H9 (cell line): ENCODE measurements at regions not wholly inside any gene's neighbourhood (a gene's known extent, or its start where the extent isn't known, plus 50 kb on each side); places are given as distances from the start of the nearest gene placed in this dataset.

Source experiments
- DNase-seq: peaks from one replicate; pipeline ENCODE4 v3.0.0-alpha.2; 2017
- H2AFZ ChIP-seq: one replicate; pipeline ENCODE4 v1.6.1; 2013; ENCODE audit warnings: mild to moderate bottlenecking, low read length, control low read depth, moderate library complexity
- H2AK5ac ChIP-seq: 2 replicates; pipeline ENCODE4 v1.6.1; 2013; ENCODE audit warnings: low read length, control low read depth, mixed read lengths; ENCODE audit not compliant: insufficient read length
- H2BK120ac ChIP-seq: one replicate; pipeline ENCODE4 v1.6.1; 2013; ENCODE audit warnings: low read depth, mild to moderate bottlenecking, low read length, control low read depth, inconsistent platforms; ENCODE audit not compliant: poor library complexity, severe bottlenecking
- H2BK12ac ChIP-seq: 2 replicates; pipeline ENCODE4 v1.6.1; 2013; ENCODE audit warnings: low read length, control low read depth, mixed read lengths, low read depth; ENCODE audit not compliant: insufficient read length
- H2BK15ac ChIP-seq: 2 replicates; pipeline ENCODE4 v1.6.1; 2013; ENCODE audit warnings: low read depth, low read length, control low read depth
- H2BK20ac ChIP-seq: one replicate; pipeline ENCODE4 v1.6.1; 2013; ENCODE audit warnings: low read depth, mild to moderate bottlenecking, low read length, control low read depth, inconsistent platforms; ENCODE audit not compliant: poor library complexity, severe bottlenecking
- H2BK5ac ChIP-seq: 2 replicates; pipeline ENCODE4 v1.6.1; 2013; ENCODE audit warnings: low read length, control low read depth, mixed read lengths; ENCODE audit not compliant: insufficient read length
- H3K14ac ChIP-seq: 2 replicates; pipeline ENCODE4 v1.6.1; 2013; ENCODE audit warnings: low read length, control low read depth; ENCODE audit not compliant: insufficient read depth
- H3K18ac ChIP-seq: 2 replicates; pipeline ENCODE4 v1.6.1; 2013; ENCODE audit warnings: low read depth, mild to moderate bottlenecking, mixed read lengths, low read length, control low read depth; ENCODE audit not compliant: insufficient read length
- H3K23ac ChIP-seq: 2 replicates; pipeline ENCODE4 v1.6.1; 2013; ENCODE audit warnings: low read length, control low read depth, mixed read lengths, low read depth; ENCODE audit not compliant: insufficient read length
- H3K23me2 ChIP-seq: 2 replicates; pipeline ENCODE4 v1.6.1; 2013; ENCODE audit warnings: low read depth, mild to moderate bottlenecking, mixed read lengths, low read length, control low read depth; ENCODE audit not compliant: insufficient read length, poor library complexity, severe bottlenecking
- H3K27ac ChIP-seq: 2 replicates; pipeline ENCODE4 v1.5.1; 2013; ENCODE audit warnings: low read length, control low read depth, mixed read lengths, low read depth; ENCODE audit not compliant: insufficient read length
- H3K27me3 ChIP-seq: 2 replicates; pipeline ENCODE4 v1.6.1; 2013; ENCODE audit warnings: low read length, control low read depth, inconsistent platforms; ENCODE audit not compliant: insufficient read depth
- H3K4ac ChIP-seq: 2 replicates; pipeline ENCODE4 v1.6.1; 2013; ENCODE audit warnings: low read depth, mild to moderate bottlenecking, control low read depth, inconsistent platforms, low read length, moderate library complexity
- H3K4me1 ChIP-seq: 2 replicates; pipeline ENCODE4 v1.6.1; 2013; ENCODE audit warnings: low read length, control low read depth, inconsistent platforms; ENCODE audit not compliant: insufficient read depth
- H3K4me2 ChIP-seq: 2 replicates; pipeline ENCODE4 v1.6.1; 2013; ENCODE audit warnings: low read length, control low read depth, mixed read lengths; ENCODE audit not compliant: insufficient read length, insufficient read depth
- H3K56ac ChIP-seq: 2 replicates; pipeline ENCODE4 v1.6.1; 2013; ENCODE audit warnings: low read depth, mild to moderate bottlenecking, mixed read lengths, low read length, control low read depth; ENCODE audit not compliant: insufficient read length
- H3K79me1 ChIP-seq: 2 replicates; pipeline ENCODE4 v1.6.1; 2013; ENCODE audit warnings: low read depth, mild to moderate bottlenecking, moderate library complexity, low read length, control low read depth, inconsistent platforms; ENCODE audit not compliant: insufficient read depth, poor library complexity, severe bottlenecking
- H3K79me2 ChIP-seq: 2 replicates; pipeline ENCODE4 v1.6.1; 2013; ENCODE audit warnings: low read length, control low read depth, inconsistent platforms; ENCODE audit not compliant: insufficient read depth
- H3K9ac ChIP-seq: 2 replicates; pipeline ENCODE4 v1.6.1; 2013; ENCODE audit warnings: low read length, control low read depth, mixed read lengths; ENCODE audit not compliant: insufficient read length; ENCODE audit errors: extremely low read depth
- H3K9me3 ChIP-seq: one replicate; pipeline ENCODE4 v1.6.1; 2013; ENCODE audit warnings: low read depth, low read length, inconsistent platforms; ENCODE audit not compliant: control insufficient read depth
- H3T11ph ChIP-seq: one replicate; pipeline ENCODE4 v1.6.1; 2013; ENCODE audit warnings: mild to moderate bottlenecking, low read length, control low read depth, inconsistent platforms
- H4K20me1 ChIP-seq: one replicate; pipeline ENCODE4 v1.6.1; 2013; ENCODE audit not compliant: control insufficient read depth, insufficient read length, insufficient read depth
- H4K5ac ChIP-seq: 2 replicates; pipeline ENCODE4 v1.6.1; 2013; ENCODE audit warnings: low read depth, mild to moderate bottlenecking, mixed read lengths, low read length, control low read depth; ENCODE audit not compliant: insufficient read length
- H4K8ac ChIP-seq: replicated peaks from 2 replicates; pipeline ENCODE4 v1.6.1; 2013; ENCODE audit warnings: low read length, control low read depth, mixed read lengths, low read depth; ENCODE audit not compliant: insufficient read length
- H4K91ac ChIP-seq: 2 replicates; pipeline ENCODE4 v1.6.1; 2013; ENCODE audit warnings: low read depth, mild to moderate bottlenecking, moderate library complexity, mixed read lengths, low read length, control low read depth; ENCODE audit not compliant: insufficient read length
- H3K27ac Mint-ChIP-seq, 3 experiments: 2 replicates in 2 of 3; 3 replicates in 1 of 3; pipeline ENCODE4 v1.8.0; 2020 to 2021; ENCODE audit warnings: mixed read lengths in 3 of 3, mild to moderate bottlenecking in 1 of 3, moderate library complexity in 1 of 3
- H3K27me3 Mint-ChIP-seq: 2 replicates; pipeline ENCODE4 v1.8.0; 2021; ENCODE audit warnings: low read depth, mild to moderate bottlenecking, moderate library complexity, mixed read lengths
- H3K36me3 Mint-ChIP-seq, 3 experiments: 2 replicates in 2 of 3; 3 replicates in 1 of 3; pipeline ENCODE4 v1.8.0; 2020 to 2021; ENCODE audit warnings: low read depth in 3 of 3, mixed read lengths in 3 of 3; ENCODE audit not compliant: insufficient read depth in 1 of 3
- H3K4me1 Mint-ChIP-seq, 2 experiments: 2 replicates each; pipeline ENCODE4 v1.8.0; 2020; ENCODE audit warnings: mixed read lengths in 2 of 2
- H3K4me3 Mint-ChIP-seq, 2 experiments: 2 replicates in 1 of 2; 3 replicates in 1 of 2; pipeline ENCODE4 v1.8.0; 2020 to 2021; ENCODE audit warnings: mild to moderate bottlenecking in 2 of 2, mixed read lengths in 2 of 2, moderate library complexity in 1 of 2
- H3K9me3 Mint-ChIP-seq, 2 experiments: 2 replicates in 1 of 2; 3 replicates in 1 of 2; pipeline ENCODE4 v1.8.0; 2020; ENCODE audit warnings: mild to moderate bottlenecking in 2 of 2, mixed read lengths in 2 of 2, moderate library complexity in 1 of 2
- WGBS: extraction: QIAGEN DNeasy Blood & Tissue Kit; methylation state at CpG from one replicate; pipeline ENCODE4 v1.1.7; 2013; ENCODE audit warnings: missing lambda C conversion rate, low lambda C conversion rate, mixed read lengths; ENCODE audit not compliant: insufficient read length; ENCODE audit errors: extremely low coverage; 5-methylcytosine and 5-hydroxymethylcytosine counted together
- TF ChIP-seq, protein P1 (sequence below): fragments of 200-600 bp; sonication (generic); conservative IDR thresholded peaks from 3 replicates; pipeline ENCODE4 v1.8.0; 2021; ENCODE audit warnings: antibody characterized with exemption, mild to moderate bottlenecking

DNA sequence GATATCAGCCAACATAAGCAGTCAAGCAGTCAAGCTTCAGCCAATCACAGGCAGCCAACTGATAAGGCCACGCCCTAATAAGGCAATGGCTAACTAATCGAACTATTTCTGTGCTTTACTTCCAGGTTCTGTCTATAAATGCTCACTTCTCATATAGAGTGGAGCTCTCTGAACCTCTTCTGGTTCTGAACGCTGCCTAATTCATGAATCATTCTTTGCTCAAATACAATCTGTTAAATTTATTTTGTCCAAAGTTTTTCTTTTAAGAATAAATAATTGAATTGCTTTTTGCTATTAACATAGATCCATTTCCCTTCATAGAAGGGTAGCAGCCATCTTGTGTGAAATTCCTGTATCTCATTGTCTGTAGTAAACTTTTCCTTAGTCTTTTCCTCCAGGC lies 97.9 kb upstream of the TMEM72 start:
- peaks cover 0 to 8% (median 6%) of the 10 kb centered on the region in 3 experiments; a peak in 4 of 7 replicates for H3K36me3 Mint-ChIP-seq
- no peak overlapping the region for H3T11ph ChIP-seq
- H3K27ac ChIP-seq: no peak overlapping the region

More for the DNA sequence above, 97.9 kb upstream of the TMEM72 start:
- no peaks in the 10 kb centered on the region for H3K23me2 ChIP-seq
- peaks cover 2% of the 10 kb centered on the region for H3K4me1 ChIP-seq
- H3K4me2 ChIP-seq: no peak overlapping the region
- no peaks in the 10 kb centered on the region for H3K79me1 ChIP-seq
- H3K9ac ChIP-seq: no peak overlapping the region
- H3K9me3 ChIP-seq: no peaks in the 10 kb centered on the region
- no peak overlapping the region for H2BK20ac ChIP-seq
- Mint-ChIP-seq H3K9me3 (peaks cover 3 to 12% of the 10 kb centered on the region in 2 experiments; a peak in 4 of 5 replicates), H3K4me1 (peaks cover 22 to 26% of the 10 kb centered on the region in 2 experiments), H3K4me3 (no peak overlapping the region), H3K27ac (no peak overlapping the region), H3K27me3 (peaks cover 5% of the 10 kb centered on the region)
- H2BK12ac ChIP-seq: no peak overlapping the region
- H3K14ac ChIP-seq: no peak overlapping the region
- no peak overlapping the region for H2AFZ ChIP-seq
- H2BK120ac ChIP-seq: no peak overlapping the region
- WGBS: no CpG with 5 or more reads among the region's 3 CpGs
- no peaks in the 10 kb centered on the region for H3K27me3 ChIP-seq
- H2BK5ac ChIP-seq: no peak overlapping the region
- H3K56ac ChIP-seq: no peak overlapping the region
- DNase-seq: no peak
- H4K91ac ChIP-seq: no peak overlapping the region
- no peak overlapping the region for H3K18ac ChIP-seq
- H3K4ac ChIP-seq: no peak overlapping the region
- H3K79me2 ChIP-seq: no peaks in the 10 kb centered on the region
- H3K23ac ChIP-seq: no peak overlapping the region
- no peaks in the 10 kb centered on the region for H4K20me1 ChIP-seq
- H2BK15ac ChIP-seq: no peak overlapping the region
- H4K5ac ChIP-seq: no peak overlapping the region
- H2AK5ac ChIP-seq: no peak overlapping the region
- TF ChIP-seq, protein P1, sequence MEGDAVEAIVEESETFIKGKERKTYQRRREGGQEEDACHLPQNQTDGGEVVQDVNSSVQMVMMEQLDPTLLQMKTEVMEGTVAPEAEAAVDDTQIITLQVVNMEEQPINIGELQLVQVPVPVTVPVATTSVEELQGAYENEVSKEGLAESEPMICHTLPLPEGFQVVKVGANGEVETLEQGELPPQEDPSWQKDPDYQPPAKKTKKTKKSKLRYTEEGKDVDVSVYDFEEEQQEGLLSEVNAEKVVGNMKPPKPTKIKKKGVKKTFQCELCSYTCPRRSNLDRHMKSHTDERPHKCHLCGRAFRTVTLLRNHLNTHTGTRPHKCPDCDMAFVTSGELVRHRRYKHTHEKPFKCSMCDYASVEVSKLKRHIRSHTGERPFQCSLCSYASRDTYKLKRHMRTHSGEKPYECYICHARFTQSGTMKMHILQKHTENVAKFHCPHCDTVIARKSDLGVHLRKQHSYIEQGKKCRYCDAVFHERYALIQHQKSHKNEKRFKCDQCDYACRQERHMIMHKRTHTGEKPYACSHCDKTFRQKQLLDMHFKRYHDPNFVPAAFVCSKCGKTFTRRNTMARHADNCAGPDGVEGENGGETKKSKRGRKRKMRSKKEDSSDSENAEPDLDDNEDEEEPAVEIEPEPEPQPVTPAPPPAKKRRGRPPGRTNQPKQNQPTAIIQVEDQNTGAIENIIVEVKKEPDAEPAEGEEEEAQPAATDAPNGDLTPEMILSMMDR: no peak
- H4K8ac ChIP-seq: no peak overlapping the region
